HG03095 (cell line): ENCODE measurements at regions not wholly inside any gene's neighbourhood (a gene's known extent, or its start where the extent isn't known, plus 50 kb on each side); places are given as distances from the start of the nearest gene placed in this dataset.

ENCODE experiments used
- ATAC-seq: cut with Tn5 transposase; IDR thresholded peaks from one replicate; pipeline ENCODE4 v1.9.1; 2021; ENCODE audit warnings: moderate library complexity; ENCODE audit not compliant: unreplicated experiment

DNA sequence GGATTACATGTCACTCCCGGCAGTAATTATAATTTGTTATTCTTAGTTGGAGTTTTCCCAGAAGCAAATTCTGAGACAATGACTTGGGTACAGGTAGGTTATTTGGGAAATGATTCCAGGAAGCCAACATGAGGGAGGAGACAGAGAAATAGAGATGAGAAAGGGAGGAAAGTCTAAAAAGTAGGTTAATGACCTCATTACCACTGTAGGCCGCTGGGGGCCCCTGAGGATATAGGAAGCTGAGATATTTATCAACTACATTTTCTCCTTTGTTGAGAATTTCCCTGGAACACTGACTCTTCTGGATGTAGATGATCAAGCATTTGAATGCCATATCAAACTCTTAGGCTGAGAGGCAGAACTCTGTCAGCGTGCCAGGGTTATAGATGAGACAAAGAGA, 284.3 kb downstream of the ICOS start:
- ATAC-seq: no peak

DNA sequence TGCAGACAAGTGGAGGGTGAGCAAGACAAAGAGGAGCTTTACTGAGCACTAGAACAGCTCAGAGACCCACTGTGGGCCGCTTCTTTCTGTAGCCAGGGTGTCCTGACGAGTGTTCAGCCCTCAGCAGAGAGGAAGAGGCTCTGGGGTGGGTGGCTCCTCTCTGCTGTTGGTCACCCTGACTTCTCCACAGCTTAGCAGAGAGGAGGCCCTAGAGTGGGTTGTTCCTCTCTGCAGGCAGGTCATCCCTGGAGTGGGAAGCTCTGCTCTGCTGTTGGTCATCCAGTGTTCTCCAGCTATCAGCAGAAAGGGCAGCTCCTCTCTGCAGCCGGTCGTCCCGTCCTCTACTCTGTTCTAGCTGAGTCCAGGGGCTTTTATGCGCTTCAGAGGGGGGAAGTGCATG, 286.5 kb downstream of the ICOS start:
- ATAC-seq: no peak

DNA sequence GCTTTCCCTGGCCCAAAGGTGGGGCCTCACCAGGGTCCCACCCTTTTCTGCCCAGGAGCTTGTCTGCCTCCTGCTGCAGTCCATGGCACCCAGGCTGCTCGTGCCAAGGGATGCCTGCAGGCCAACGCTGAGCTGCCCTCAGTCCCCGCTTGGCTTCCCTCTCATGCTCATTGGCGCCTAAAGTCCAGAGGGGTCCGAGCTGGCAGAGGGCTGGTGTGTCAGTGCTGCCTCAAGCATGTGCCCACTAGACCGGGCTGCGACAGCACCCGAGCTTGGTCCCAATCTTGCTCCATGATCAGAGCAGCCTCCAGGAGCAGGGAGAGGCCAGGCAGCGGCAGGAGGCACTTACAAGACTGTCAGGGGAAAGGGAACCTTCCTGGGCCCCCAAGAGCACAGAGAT, 287.0 kb downstream of the ICOS start:
- ATAC-seq: no peak

DNA sequence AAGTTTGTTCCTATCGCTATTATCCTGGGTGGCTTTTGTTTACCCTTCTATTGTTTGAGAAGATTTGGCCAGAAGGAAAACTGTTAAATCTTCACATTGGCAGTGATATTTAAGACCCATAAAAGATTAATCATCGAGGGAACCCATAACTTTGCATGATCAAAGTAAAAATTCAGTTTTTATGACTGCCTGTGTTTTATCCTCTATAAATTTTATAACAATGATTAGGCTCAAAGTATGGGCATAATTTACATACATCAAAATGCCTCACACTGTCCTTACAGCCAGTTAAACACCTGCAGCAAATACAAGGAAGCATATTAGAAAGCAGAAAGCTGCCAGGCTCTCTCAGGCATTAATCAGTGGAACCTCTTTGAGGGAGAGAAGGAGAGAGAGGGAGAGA, 289.1 kb downstream of the ICOS start:
- ATAC-seq: no peak

DNA sequence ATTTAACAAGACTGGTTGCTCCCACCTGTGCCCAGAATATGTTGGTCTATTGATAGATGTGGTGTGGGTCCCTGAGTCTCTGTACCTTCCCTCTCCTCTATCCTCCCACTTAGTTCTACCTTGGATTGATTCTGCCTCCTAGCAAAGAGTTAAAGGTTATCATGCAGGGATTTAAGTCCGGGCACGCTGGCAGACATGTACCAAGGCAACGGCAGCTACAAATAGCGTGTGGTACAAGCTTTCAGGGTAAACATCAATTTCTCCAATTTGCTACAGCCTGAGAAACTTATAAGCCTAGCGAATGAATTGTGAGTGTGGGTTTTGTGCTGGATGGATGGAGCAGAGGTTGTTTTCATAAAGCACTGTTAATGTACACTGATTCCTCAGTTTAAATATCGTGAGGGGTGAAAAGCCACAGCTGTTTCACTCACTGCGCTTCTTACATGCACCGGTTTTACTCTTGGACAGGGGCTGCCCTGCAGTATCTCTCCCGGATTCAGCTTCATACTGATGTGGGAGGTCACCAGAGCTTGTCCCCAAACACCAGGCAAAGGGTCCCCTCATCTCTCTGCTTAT, 289.8 kb downstream of the ICOS start:
- ATAC-seq: no peak

DNA sequence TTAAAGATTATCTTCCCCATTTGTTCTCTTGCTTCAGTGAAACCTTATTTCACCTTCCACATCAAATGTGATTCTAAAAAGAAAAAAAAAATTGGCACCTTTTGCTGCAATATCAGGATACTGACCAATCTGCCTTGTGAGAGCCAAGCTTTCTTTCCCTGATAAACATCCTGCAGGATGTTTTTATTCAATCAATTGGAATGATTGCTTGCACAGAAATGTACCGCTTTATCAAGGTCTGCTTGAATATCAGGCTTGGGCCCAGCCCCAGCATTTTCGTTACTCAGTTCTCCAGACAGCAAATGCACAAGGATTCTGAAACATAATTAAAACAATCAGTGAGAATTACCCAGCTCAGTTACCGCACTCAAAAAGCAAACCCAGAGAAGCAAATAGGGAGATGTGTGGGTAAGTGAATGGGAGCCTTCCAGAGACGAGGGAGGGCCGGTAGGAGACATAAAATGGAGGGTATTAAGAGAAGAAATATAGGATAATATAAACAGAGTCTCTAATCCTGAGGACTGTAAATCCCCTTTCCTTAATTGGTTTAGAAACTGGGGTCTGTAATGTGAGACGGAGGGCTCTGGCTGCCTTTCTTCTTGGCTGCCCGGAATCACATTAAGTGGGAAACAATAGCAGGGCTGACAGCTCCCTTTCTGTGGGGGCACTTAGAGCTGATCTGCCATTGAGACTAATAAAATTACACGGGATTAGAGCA, 291.8 kb downstream of the ICOS start:
- ATAC-seq: no peak

DNA sequence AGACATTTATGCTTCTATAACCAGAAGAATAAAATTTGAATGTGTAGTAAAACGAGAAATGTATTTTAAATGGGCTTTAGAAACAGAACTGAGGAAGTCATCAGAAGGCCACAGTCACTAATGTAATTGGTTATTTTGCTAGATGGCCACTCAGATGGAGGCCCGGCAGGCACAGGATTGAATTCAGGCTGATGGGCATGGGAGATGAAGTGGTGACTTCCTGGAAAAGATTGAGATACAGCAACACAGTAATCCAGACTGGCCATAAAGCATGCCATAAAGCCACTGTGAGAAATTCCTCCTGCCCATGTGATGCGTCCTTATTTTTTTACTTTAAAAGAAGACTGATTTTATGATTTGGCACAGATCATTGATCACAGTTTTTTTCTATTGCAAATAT, 297.7 kb downstream of the ICOS start:
- ATAC-seq: no peak

DNA sequence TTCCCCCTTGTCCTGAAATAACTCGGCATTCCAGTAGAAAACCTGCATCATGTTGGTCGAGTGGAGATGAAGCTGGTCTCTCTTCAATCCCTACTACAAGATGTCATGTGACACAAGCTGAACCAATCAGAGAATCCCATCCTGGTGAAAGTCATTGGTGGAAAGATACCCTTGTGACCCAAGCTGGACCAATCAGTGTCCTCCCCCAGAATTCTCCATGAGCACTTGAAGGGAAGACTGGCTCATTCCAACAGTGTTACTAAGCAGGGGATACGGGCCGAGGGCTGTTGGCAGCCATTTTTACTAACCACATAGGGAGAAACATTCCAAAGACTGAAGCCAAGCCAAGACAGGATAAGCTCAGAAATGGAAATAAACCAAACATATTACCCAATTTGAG, 298.3 kb downstream of the ICOS start:
- no peak for ATAC-seq

DNA sequence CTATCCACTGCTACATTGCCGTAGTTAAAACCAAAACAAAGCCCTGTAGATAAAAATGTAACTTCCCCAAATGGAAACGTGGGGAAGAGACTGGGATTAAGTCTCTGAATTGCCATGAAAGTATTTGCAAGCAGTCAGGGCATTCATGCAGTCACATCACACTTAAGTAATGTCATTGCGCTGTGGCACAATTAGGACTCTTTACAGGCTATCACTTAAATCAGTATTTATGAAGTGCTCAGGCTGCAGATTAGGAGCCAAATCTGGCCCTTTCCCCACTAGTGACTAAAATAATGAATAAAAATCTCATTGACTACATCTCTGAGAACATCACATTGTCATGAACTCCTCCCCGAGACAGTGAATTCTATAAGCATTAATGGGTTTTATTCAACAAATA, 300.9 kb downstream of the ICOS start:
- no peak for ATAC-seq

DNA sequence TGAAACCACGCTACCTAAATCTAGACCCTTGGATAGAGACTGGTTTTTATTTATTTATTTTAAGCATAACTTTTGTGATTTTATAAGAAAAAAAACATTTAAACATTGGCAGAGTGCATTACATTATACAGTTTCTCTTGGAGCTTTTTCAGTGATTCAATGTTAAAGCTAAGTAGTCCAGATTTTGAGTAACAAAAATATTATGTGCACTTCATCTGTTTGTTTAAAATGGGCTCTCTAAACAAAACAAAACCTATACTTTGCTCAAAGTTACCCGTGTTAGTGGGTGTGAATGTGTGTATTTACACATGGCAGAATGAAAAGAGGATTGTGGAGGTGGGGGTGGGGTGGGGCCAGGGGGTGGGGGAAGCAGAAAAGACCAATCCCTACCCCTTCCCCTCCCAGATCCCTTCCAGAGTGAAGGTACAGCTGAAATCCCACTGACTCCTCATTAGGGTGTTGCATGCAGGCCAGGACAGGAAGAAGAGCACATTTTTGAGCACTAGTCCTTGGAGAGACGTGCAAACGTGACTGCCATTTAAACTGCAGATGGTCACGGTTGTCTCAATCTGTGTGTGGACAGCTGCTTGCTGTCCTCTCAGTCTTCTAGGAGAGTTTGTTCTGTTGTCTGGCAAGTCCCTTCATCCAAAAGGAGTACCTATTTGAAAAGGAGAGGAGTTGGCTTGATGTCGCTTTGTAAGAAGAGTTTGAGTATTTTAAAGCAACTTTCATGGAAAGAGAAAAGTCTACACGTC, 303.0 kb downstream of the ICOS start:
- no peak for ATAC-seq

DNA sequence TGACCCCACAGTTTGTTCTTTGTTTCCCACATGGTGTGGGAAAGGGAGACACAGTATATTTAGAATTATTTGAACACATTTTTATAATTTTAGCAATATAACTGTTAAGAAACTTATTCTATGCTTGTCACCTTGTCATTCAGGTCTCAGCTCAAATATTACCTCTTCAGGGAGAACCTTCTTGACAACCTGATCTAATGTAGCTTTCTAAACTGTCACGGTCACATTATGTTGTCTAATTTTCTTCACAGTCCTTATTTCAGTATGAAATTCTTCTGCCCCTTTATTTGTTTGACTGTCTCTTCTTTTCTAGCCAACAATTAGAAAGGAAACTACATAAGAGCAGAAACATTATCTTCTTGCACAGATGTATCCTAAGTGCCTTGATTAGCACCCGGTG, 304.3 kb upstream of the PARD3B start:
- ATAC-seq: no peak

DNA sequence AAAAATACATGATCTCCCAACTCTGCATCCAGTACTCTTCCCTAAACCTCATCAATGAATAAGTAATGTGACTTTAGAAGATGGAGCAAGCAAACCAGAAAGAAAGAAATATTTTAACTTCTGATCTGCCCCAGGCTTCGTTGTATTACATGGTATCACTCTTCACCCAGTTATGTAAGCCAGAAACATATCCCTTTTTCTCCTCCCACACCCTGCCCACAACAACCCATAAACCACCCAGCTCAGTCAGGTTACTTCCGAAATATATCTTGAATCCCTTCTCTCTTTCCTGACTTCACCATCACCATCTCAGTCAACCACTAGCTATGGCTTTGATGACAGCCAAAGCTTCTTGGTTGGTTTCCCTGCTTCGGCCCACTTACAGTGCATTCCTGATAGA, 295.8 kb upstream of the PARD3B start:
- ATAC-seq: no peak

DNA sequence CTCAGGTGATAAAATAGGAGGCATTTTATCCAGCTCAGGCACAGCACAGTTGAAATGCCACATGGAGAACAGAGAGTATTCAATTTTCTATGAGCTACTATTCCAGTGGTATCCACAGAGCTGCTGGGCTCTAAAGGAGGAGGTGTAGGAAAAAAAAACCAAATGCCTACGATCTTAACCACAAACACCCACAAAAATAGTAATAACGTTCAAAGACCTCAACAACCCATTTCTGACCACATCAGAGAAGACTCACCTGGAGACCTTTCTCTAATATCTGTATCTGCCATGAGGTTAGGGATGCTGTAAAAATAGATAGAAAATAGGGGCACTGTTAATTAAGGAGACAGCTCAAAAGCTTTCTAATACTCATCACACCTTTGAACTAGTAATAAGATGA, 294.6 kb upstream of the PARD3B start:
- ATAC-seq: no peak

DNA sequence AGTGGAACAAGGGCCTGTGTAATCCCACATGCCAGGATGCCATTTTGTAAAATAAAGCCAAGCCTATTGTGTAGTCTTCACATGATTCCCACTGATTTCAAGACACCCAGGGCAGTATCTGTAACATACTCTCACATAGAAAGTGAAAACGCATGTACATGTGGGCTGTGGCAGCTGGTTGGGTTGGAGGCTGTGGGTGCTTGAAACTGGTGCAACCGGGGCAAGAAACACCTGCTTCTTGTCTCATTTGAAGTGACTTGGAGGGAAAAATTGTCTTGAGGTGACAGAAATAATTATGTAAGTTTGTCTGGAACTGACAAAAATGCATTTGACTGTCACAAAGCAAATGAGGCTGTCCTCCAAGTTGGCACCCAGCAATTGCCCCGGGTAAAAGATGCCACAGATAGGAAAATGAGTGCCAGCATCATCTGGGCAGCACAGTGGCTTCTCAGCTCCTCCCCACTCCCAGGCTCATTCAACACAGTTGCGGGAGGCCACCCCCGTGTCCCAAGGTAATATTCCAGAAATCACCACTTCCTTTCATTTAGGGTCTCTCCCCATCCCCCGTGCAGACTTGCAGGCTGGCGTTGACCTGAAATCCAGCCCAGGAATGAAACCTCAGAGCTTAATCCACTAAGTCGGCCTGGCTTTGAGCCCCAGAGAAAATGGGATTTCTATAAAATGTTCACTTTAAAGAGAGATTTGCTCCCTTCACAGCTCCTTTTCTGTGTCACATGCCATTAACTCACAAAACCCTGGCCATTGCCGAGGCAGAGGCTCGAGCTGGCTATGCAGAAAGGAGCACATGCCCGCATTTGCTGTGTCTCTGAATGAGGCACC, 293.9 kb upstream of the PARD3B start:
- ATAC-seq: no peak

DNA sequence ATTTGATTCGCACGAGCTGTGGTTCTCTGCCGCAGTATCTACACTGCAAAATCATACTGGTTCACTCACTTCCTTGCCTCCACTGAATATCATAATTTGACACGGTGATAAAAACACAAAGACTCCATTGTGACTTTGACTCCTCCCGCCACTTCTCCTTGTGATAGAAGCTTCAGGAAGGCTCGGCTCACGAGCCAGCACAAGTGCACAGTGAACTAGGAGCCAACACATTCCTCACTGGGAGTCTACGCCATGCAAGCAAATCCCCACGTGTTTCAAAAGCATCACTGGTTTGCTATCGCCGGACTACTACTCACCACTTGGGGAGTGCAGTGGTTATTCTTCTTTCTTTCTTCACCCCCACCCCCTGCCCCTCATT, 293.3 kb upstream of the PARD3B start:
- ATAC-seq: no peak

DNA sequence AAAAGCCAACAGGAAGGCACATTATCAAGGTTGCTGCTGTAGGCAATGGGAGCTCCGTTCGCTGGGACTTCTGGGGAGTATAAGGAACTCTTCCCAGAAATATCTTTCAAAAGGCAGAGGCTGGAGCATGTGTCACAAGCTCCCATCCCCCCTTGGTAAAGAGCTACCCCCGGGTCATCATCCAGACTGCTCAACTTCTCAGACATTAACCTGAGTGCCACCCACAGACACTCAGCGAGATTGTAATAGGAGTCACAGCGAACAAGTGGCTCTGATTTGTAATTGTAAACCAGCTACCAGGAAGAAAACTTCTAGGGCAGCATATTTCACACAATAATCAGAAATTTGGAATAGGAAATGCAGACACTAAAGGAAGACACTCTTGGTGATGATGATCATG, 290.2 kb upstream of the PARD3B start:
- ATAC-seq: no peak

DNA sequence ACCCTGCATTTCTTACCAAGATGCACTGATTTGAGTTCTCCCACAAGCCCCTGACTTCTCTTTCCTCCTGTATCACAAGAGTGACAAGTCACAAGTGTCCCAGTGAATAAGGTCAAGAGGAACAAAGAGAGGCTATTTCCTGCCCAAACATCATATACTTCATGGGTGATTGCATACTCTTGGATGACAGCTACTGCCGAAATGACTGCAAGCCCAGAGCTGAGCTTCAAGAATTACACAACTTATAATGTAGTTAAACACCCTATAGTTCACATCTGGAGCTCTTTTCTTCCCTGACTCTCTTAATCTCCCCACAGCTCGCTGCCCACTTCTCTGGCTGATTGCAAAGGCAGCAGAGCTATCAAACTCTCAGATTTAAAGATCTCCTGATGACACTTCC, 289.7 kb upstream of the PARD3B start:
- ATAC-seq: no peak

DNA sequence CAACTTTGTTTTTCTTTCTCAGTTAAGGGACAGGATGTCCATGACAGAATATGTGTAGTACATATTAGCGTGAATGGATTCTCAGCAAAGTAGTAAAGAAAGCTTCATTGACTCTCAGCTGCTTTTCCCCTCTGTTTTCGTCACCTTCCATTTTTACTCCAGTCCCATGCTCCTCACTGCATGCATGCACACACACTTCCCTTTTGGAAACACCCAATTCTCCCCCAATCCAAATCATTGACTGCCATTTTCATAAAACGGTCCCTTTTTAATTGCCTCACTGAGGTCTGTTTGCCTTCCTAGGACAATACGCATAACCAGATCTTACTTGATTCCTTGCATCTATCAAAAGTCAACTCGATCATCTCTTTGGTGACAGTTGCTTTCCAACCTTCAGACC, 287.5 kb upstream of the PARD3B start:
- no peak for ATAC-seq

DNA sequence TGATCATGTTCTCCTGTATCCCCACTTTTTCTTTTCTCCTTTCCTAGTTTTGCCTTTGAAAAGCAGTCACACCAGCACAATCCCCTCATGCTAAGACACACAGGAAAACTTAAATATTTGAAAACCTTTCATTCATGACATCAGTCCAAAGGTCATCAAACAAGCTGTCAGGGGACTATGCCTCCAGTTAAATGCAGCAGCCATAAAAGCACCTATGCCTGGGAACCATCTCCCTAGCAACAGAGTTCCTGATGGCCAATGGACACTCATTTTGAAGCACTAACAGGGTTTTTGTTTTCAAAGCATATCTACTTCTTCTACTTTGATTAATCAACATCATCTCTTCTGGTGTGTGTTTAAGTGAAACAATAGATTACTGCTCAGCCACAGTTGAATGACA, 286.4 kb upstream of the PARD3B start:
- ATAC-seq: no peak

DNA sequence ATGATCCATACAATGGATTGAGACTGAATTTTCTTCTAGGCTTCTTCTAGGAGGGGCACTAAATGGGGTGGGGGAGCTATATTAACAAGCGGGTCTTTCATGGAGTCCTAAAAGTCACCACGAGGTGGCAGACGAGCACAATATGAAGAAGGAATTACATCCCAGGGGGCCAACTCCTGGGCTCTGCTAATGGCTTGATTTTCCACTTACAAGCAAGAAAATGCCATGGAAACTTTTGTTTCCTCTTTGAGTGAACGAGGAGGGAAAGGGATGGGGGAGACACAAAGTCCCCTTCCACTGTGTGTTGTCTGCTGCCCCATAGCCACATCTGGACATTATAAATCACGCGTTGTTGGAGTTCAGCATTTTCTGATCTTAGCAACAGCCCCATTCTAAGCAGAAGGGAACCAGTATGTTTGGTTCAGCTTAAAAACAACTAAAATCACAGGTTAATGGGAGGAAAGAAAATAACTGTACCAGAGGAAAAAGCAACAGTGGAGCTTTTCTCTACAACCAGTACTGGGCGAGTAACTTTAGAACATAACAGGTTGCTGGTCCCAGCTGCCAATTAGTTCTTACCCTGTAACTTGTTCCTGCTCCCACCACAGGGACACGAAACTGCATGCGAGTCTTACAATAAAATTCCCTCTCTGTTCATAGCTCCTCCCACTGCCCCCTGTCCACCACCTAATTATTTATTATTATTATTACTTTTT, 285.0 kb upstream of the PARD3B start:
- ATAC-seq: no peak

DNA sequence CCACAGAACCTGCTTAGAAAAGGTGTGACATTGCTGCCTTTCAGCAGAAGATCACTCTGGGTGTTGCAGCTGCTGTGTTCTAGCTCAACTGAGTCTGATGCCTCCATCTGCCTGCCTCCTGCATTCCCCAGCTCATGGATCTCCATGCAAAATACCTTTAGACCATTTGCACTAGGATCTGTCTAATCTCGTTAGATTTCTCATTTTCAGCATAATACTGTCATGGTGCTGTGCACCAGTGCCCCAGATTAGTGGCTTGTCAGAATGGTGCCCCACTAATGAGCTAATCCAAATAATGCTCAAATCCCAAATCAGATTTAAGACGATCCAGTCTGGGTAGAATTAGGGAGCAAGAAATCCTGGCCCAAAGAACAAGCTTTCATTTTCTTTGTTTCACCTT, 284.4 kb upstream of the PARD3B start:
- ATAC-seq: no peak
